ENCODE measurements at regions not wholly inside any gene's neighbourhood (a gene's known extent, or its start where the extent isn't known, plus 50 kb on each side); places are given as distances from the start of the nearest gene placed in this dataset.

DNA sequence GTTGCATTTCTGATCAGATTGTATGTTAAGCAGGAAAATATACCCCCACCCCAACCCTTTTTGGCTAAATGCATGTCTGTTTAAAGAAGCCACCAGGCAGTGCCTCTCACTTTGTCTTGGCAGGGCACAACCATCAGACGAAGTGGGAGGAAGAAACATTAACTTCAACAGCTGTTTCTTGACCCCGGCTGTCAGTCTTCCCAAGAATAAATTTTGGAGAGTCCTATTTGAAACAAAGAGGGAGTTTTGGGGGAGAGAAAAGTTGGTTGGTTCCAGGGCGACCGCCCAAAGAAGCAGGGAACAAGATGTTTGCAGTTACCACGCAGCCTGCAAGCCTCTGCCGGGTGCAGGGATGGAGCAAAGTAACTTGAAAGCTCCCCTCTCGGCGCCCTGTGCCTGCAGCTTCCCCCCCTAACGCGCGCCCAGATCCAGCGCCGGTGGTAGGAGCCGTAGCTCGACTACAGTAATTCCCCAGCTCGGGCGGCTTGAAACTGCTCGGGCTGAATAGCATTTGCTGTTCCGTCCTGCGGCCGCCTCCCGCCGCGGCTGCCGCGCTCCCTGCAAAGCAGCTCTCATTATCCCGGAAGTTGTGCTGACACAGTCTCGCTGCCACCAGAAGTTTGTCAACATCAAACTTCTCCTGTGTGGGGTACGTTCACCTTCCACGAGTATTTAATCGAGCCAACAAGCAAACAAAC, 100.7 kb upstream of the SSBP2 start (continued):
- TF ChIP-seq, protein P1, sequence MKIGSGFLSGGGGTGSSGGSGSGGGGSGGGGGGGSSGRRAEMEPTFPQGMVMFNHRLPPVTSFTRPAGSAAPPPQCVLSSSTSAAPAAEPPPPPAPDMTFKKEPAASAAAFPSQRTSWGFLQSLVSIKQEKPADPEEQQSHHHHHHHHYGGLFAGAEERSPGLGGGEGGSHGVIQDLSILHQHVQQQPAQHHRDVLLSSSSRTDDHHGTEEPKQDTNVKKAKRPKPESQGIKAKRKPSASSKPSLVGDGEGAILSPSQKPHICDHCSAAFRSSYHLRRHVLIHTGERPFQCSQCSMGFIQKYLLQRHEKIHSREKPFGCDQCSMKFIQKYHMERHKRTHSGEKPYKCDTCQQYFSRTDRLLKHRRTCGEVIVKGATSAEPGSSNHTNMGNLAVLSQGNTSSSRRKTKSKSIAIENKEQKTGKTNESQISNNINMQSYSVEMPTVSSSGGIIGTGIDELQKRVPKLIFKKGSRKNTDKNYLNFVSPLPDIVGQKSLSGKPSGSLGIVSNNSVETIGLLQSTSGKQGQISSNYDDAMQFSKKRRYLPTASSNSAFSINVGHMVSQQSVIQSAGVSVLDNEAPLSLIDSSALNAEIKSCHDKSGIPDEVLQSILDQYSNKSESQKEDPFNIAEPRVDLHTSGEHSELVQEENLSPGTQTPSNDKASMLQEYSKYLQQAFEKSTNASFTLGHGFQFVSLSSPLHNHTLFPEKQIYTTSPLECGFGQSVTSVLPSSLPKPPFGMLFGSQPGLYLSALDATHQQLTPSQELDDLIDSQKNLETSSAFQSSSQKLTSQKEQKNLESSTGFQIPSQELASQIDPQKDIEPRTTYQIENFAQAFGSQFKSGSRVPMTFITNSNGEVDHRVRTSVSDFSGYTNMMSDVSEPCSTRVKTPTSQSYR (CRISPR knock-in tag; IDR thresholded peaks at IDR 0.05), result no peak
- TF ChIP-seq GRHL2 (CRISPR knock-in tag; IDR thresholded peaks at IDR 0.05; ENCODE audit: insufficient replicate concordance, severe bottlenecking), result no peak
- TF ChIP-seq RORB (CRISPR knock-in tag; IDR thresholded peaks at IDR 0.05), result no peak
- TF ChIP-seq ZNF425 (CRISPR knock-in tag; conservative IDR thresholded peaks at IDR 0.05), result no peak
- 0 out of 2 replicates have a peak, but pooled peaks have one; percentile 41 for TF ChIP-seq TEAD4 (CRISPR knock-in tag; IDR thresholded peaks at IDR 0.05)
- no peak for TF ChIP-seq ZNF512 (CRISPR knock-in tag; IDR thresholded peaks at IDR 0.05; ENCODE audit: borderline replicate concordance)
- TF ChIP-seq, protein P2, sequence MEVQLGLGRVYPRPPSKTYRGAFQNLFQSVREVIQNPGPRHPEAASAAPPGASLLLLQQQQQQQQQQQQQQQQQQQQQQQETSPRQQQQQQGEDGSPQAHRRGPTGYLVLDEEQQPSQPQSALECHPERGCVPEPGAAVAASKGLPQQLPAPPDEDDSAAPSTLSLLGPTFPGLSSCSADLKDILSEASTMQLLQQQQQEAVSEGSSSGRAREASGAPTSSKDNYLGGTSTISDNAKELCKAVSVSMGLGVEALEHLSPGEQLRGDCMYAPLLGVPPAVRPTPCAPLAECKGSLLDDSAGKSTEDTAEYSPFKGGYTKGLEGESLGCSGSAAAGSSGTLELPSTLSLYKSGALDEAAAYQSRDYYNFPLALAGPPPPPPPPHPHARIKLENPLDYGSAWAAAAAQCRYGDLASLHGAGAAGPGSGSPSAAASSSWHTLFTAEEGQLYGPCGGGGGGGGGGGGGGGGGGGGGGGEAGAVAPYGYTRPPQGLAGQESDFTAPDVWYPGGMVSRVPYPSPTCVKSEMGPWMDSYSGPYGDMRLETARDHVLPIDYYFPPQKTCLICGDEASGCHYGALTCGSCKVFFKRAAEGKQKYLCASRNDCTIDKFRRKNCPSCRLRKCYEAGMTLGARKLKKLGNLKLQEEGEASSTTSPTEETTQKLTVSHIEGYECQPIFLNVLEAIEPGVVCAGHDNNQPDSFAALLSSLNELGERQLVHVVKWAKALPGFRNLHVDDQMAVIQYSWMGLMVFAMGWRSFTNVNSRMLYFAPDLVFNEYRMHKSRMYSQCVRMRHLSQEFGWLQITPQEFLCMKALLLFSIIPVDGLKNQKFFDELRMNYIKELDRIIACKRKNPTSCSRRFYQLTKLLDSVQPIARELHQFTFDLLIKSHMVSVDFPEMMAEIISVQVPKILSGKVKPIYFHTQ (CRISPR knock-in tag; IDR thresholded peaks at IDR 0.05), result no peak
- no peak for TF ChIP-seq TCF7 (CRISPR knock-in tag; IDR thresholded peaks at IDR 0.05; ENCODE audit: low read depth)
- no peak for TF ChIP-seq MLX (CRISPR knock-in tag; IDR thresholded peaks at IDR 0.05)
- no peak for TF ChIP-seq ELF4 (CRISPR knock-in tag; IDR thresholded peaks at IDR 0.05; ENCODE audit: low read depth)
- TF ChIP-seq, protein P3, sequence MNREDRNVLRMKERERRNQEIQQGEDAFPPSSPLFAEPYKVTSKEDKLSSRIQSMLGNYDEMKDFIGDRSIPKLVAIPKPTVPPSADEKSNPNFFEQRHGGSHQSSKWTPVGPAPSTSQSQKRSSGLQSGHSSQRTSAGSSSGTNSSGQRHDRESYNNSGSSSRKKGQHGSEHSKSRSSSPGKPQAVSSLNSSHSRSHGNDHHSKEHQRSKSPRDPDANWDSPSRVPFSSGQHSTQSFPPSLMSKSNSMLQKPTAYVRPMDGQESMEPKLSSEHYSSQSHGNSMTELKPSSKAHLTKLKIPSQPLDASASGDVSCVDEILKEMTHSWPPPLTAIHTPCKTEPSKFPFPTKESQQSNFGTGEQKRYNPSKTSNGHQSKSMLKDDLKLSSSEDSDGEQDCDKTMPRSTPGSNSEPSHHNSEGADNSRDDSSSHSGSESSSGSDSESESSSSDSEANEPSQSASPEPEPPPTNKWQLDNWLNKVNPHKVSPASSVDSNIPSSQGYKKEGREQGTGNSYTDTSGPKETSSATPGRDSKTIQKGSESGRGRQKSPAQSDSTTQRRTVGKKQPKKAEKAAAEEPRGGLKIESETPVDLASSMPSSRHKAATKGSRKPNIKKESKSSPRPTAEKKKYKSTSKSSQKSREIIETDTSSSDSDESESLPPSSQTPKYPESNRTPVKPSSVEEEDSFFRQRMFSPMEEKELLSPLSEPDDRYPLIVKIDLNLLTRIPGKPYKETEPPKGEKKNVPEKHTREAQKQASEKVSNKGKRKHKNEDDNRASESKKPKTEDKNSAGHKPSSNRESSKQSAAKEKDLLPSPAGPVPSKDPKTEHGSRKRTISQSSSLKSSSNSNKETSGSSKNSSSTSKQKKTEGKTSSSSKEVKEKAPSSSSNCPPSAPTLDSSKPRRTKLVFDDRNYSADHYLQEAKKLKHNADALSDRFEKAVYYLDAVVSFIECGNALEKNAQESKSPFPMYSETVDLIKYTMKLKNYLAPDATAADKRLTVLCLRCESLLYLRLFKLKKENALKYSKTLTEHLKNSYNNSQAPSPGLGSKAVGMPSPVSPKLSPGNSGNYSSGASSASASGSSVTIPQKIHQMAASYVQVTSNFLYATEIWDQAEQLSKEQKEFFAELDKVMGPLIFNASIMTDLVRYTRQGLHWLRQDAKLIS (CRISPR knock-in tag; IDR thresholded peaks at IDR 0.05; ENCODE audit: borderline replicate concordance), result no peak
- TF ChIP-seq CREM (CRISPR knock-in tag; IDR thresholded peaks at IDR 0.05), result peak; percentile 73; the same call in 1 of the 2 replicates
- TF ChIP-seq EMX1 (CRISPR knock-in tag; IDR thresholded peaks at IDR 0.05), result no peak
- TF ChIP-seq FOXJ3 (CRISPR knock-in tag; IDR thresholded peaks at IDR 0.05; ENCODE audit: borderline replicate concordance), result no peak
- peak; percentile 65; the same call in 1 of the 2 replicates for TF ChIP-seq TEAD1 (CRISPR knock-in tag; IDR thresholded peaks at IDR 0.05)
- no peak for TF ChIP-seq ZBTB21 (CRISPR knock-in tag; IDR thresholded peaks at IDR 0.05; ENCODE audit: borderline replicate concordance)
- TF ChIP-seq, protein P4, sequence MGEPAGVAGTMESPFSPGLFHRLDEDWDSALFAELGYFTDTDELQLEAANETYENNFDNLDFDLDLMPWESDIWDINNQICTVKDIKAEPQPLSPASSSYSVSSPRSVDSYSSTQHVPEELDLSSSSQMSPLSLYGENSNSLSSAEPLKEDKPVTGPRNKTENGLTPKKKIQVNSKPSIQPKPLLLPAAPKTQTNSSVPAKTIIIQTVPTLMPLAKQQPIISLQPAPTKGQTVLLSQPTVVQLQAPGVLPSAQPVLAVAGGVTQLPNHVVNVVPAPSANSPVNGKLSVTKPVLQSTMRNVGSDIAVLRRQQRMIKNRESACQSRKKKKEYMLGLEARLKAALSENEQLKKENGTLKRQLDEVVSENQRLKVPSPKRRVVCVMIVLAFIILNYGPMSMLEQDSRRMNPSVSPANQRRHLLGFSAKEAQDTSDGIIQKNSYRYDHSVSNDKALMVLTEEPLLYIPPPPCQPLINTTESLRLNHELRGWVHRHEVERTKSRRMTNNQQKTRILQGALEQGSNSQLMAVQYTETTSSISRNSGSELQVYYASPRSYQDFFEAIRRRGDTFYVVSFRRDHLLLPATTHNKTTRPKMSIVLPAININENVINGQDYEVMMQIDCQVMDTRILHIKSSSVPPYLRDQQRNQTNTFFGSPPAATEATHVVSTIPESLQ (CRISPR knock-in tag; IDR thresholded peaks at IDR 0.05), result no peak
- TF ChIP-seq SMAD3 (CRISPR knock-in tag; IDR thresholded peaks at IDR 0.05; ENCODE audit: borderline replicate concordance), result no peak
- no peak for TF ChIP-seq ZNF138 (CRISPR knock-in tag; conservative IDR thresholded peaks at IDR 0.05)
- no peak for TF ChIP-seq NR1H2 (CRISPR knock-in tag; IDR thresholded peaks at IDR 0.05)
- 0 out of 2 replicates have a peak, but pooled peaks have one; percentile 4 for TF ChIP-seq ZNF121 (CRISPR knock-in tag; IDR thresholded peaks at IDR 0.05)
- peak; percentile 88 for TF ChIP-seq MYBL2 (CRISPR knock-in tag; IDR thresholded peaks at IDR 0.05)
- TF ChIP-seq ESRRA (CRISPR knock-in tag; IDR thresholded peaks at IDR 0.05; ENCODE audit: borderline replicate concordance), result no peak

Data from WTC11 (cell line).